ENCODE measurements at regions not wholly inside any gene's neighbourhood (a gene's known extent, or its start where the extent isn't known, plus 50 kb on each side); places are given as distances from the start of the nearest gene placed in this dataset.

- BruUV-seq (replicated peaks): no TSS peak
- H3K27me3 ChIP-seq (ENCODE audit: control insufficient read depth in 2 of 2, insufficient read depth in 2 of 2, low read length in 2 of 2): no peaks in the 10 kb centered on the region
Measured at GRCh38 chr10:44671319-44671718, 239.8 kb upstream of the TMEM72 start.

More at GRCh38 chr10:44671319-44671718, 239.8 kb upstream of the TMEM72 start:
- TF ChIP-seq E2F8 (IDR thresholded peaks at IDR 0.05; ENCODE audit: low read depth, partially characterized antibody) (no peak), MAFK (IDR thresholded peaks at IDR 0.05; ENCODE audit: low read length) (peak; percentile 49; the same call in 1 of the 2 replicates), IRF2 (CRISPR knock-in tag; IDR thresholded peaks at IDR 0.05) (no peak), ZNF583 (CRISPR knock-in tag; IDR thresholded peaks at IDR 0.05) (no peak), YBX1 (IDR thresholded peaks at IDR 0.05) (no peak), ZNF140 (CRISPR knock-in tag; IDR thresholded peaks at IDR 0.05) (no peak), MYC (IDR thresholded peaks at IDR 0.05; ENCODE audit: low read depth, low read length) (no peak), MYC (CRISPR knock-in tag; IDR thresholded peaks at IDR 0.05; ENCODE audit: borderline replicate concordance, low read depth) (no peak), ARID2 (IDR thresholded peaks at IDR 0.05) (no peak), LCOR (CRISPR knock-in tag; IDR thresholded peaks at IDR 0.05) (no peak), C11orf30 (IDR thresholded peaks at IDR 0.05; ENCODE audit: low read depth) (peak; percentile 64; the same call in 1 of the 2 replicates), ILK (tag; IDR thresholded peaks at IDR 0.05; ENCODE audit: borderline replicate concordance, low read depth) (no peak), MAFG (tag; conservative IDR thresholded peaks at IDR 0.05) (peak; percentile 55), ZBED1 (IDR thresholded peaks at IDR 0.05) (no peak), NFRKB (IDR thresholded peaks at IDR 0.05; ENCODE audit: low read depth) (no peak), ZBTB26 (CRISPR knock-in tag; IDR thresholded peaks at IDR 0.05) (no peak), ZNF316 (IDR thresholded peaks at IDR 0.05) (peak; percentile 81), ELF2 (CRISPR knock-in tag; IDR thresholded peaks at IDR 0.05) (no peak), MAFF (IDR thresholded peaks at IDR 0.05; ENCODE audit: low read length) (peak; percentile 57; the same call in 1 of the 2 replicates)
- Histone ChIP-seq H3K9ac (ENCODE audit: insufficient read depth in 1 of 2, low read depth in 2 of 2, low read length in 2 of 2) (no peak overlapping the region), H3K79me2 (ENCODE audit: control insufficient read depth, insufficient read depth, low read length) (no peaks in the 10 kb centered on the region), H3K36me3 (ENCODE audit: control insufficient read depth, insufficient read depth, low read length) (no peaks in the 10 kb centered on the region), H4K20me1 (replicated peaks; ENCODE audit: control insufficient read depth, insufficient read depth, low read length) (no peaks in the 10 kb centered on the region), H3K4me2 (ENCODE audit: insufficient read depth, low read length) (no peak overlapping the region), H3K4me3 (no peak overlapping the region), H3K27ac (ENCODE audit: extremely low read depth, low read depth, low read length) (no peak overlapping the region), H3K4me1 (replicated peaks in 1 of 2; ENCODE audit: control insufficient read depth in 2 of 2, insufficient read depth in 2 of 2, low read length in 2 of 2) (no peaks in the 10 kb centered on the region), H3K9me3 (replicated peaks; ENCODE audit: control insufficient read depth, insufficient read depth, low read depth, low read length) (no peaks in the 10 kb centered on the region), H2AFZ (ENCODE audit: low read depth, low read length) (no peak overlapping the region), H3K9me1 (ENCODE audit: control insufficient read depth, insufficient read depth, low read length) (no peaks in the 10 kb centered on the region)
- no peak for DNase-seq (ENCODE audit: extremely low read depth in 1 of 4, low spot score in 3 of 4)
- FAIRE-seq: no peak
- in situ Hi-C loops (cut with MboI) (no loop called here), intact Hi-C loops (cut with micrococcal nuclease) (no loop called here)
- ATAC-seq: no peak
- ChIA-PET CTCF (ENCODE audit: low intra/inter-chr PET ratio) (no interaction called here), POLR2A (no interaction called here)

All from K562 (cell line).